Tibial nerve (tissue), 3 donors: ENCODE measurements at regions not wholly inside any gene's neighbourhood (a gene's known extent, or its start where the extent isn't known, plus 50 kb on each side); places are given as distances from the start of the nearest gene placed in this dataset.

Source experiments
- POLR2A ChIP-seq, 2 donors: fragments of 450-650 bp; IDR thresholded peaks; one replicate each; pipeline ENCODE4 v1.6.1; 2017; ENCODE audit warnings: antibody characterized with exemption in 2 of 2, mild to moderate bottlenecking in 2 of 2, moderate library complexity in 2 of 2
- TF ChIP-seq, protein P1 (sequence below), 5 experiments: fragments of 200-600 bp in 3 of 5; fragments of 450-650 bp in 2 of 5; sonication (generic) in 3 of 5; IDR thresholded peaks; one replicate each; pipeline ENCODE4 v1.5.1; 2016 to 2019; ENCODE audit warnings: antibody characterized with exemption in 5 of 5, mild to moderate bottlenecking in 3 of 5, moderate library complexity in 2 of 5

DNA sequence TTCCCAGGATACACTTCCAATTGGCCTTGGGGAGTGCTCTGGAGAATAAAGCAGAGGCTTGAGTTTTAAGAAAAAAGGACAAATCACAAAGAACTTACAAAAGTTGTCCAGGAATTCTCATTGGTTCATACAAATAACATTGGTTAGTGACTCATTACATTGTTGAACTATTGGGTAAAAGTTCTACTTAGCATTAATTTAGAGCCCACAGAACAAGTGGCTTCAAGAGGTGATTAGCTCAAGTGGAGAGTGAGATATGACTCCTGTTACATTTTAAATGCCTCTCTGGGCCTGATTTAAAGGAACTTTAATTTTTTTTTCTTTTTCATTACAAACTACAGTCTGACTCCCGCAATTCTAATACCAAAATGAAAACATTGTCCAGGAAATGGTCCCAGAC, 72.9 kb downstream of the ASCL4 start:
- no peak for TF ChIP-seq POLR2A (IDR thresholded peaks at IDR 0.05)
- TF ChIP-seq, protein P1, sequence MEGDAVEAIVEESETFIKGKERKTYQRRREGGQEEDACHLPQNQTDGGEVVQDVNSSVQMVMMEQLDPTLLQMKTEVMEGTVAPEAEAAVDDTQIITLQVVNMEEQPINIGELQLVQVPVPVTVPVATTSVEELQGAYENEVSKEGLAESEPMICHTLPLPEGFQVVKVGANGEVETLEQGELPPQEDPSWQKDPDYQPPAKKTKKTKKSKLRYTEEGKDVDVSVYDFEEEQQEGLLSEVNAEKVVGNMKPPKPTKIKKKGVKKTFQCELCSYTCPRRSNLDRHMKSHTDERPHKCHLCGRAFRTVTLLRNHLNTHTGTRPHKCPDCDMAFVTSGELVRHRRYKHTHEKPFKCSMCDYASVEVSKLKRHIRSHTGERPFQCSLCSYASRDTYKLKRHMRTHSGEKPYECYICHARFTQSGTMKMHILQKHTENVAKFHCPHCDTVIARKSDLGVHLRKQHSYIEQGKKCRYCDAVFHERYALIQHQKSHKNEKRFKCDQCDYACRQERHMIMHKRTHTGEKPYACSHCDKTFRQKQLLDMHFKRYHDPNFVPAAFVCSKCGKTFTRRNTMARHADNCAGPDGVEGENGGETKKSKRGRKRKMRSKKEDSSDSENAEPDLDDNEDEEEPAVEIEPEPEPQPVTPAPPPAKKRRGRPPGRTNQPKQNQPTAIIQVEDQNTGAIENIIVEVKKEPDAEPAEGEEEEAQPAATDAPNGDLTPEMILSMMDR (IDR thresholded peaks at IDR 0.05) = no peak
